IPS DF 6.9 (cell line): ENCODE measurements at regions not wholly inside any gene's neighbourhood (a gene's known extent, or its start where the extent isn't known, plus 50 kb on each side); places are given as distances from the start of the nearest gene placed in this dataset.
"Not testable (repeated sequence)": the region's sequence is repeated elsewhere in the genome, so short reads cannot be mapped to it uniquely, and the experiment has no call there.

Source experiments
- DNase-seq: peaks from one replicate; pipeline ENCODE4 v3.0.0-alpha.2; 2013; ENCODE audit warnings: low read depth, low spot score
- H3K27ac ChIP-seq: one replicate; pipeline ENCODE4 v1.5.1; 2013; ENCODE audit warnings: low read length, control low read depth
- H3K27me3 ChIP-seq: 2 replicates; pipeline ENCODE4 v1.6.1; 2013; ENCODE audit warnings: mild to moderate bottlenecking, low read length; ENCODE audit not compliant: control insufficient read depth, insufficient read depth
- H3K36me3 ChIP-seq: 2 replicates; pipeline ENCODE4 v1.6.1; 2013; ENCODE audit warnings: low read length; ENCODE audit not compliant: control insufficient read depth, insufficient read depth
- H3K4me1 ChIP-seq: 2 replicates; pipeline ENCODE4 v1.6.1; 2013; ENCODE audit warnings: low read length; ENCODE audit not compliant: control insufficient read depth, insufficient read depth
- H3K4me3 ChIP-seq: 2 replicates; pipeline ENCODE4 v1.5.1; 2013; ENCODE audit warnings: mild to moderate bottlenecking, low read length
- H3K9me3 ChIP-seq: 2 replicates; pipeline ENCODE4 v1.6.1; 2013; ENCODE audit warnings: low read length, inconsistent platforms; ENCODE audit not compliant: control insufficient read depth, insufficient read depth
- WGBS: extraction: QIAGEN DNeasy Blood & Tissue Kit; methylation state at CpG from one replicate; pipeline ENCODE4 v1.1.7; 2013; ENCODE audit warnings: mixed read lengths, missing lambda C conversion rate; ENCODE audit not compliant: insufficient read length, insufficient coverage; 5-methylcytosine and 5-hydroxymethylcytosine counted together

- H3K4me1 ChIP-seq: no peaks in the 10 kb centered on the region
- no peaks in the 10 kb centered on the region for H3K9me3 ChIP-seq
- WGBS: no CpG with 5 or more reads among the region's 1 CpG
- no peaks in the 10 kb centered on the region for H3K36me3 ChIP-seq
- no peak overlapping the region for H3K4me3 ChIP-seq
- no peaks in the 10 kb centered on the region; the same call in 1 of the 2 replicates for H3K27me3 ChIP-seq
- no peak for DNase-seq
- H3K27ac ChIP-seq: no peak overlapping the region
These were observed 771.6 kb upstream of the CA10 start for GRCh38 chr17:52930145-52930544.

GRCh38 chr17:52923658-52924057, 765.1 kb upstream of the CA10 start:
- Histone ChIP-seq H3K9me3 (no peaks in the 10 kb centered on the region), H3K4me3 (no peak overlapping the region), H3K36me3 (no peaks in the 10 kb centered on the region), H3K27ac (no peak overlapping the region), H3K4me1 (no peaks in the 10 kb centered on the region), H3K27me3 (no peaks in the 10 kb centered on the region; the same call in 1 of the 2 replicates)
- DNase-seq: no peak
- WGBS: no CpG with 5 or more reads among the region's 1 CpG

GRCh38 chr17:52899235-52899634, 740.7 kb upstream of the CA10 start:
- no CpG with 5 or more reads among the region's 1 CpG for WGBS

GRCh38 chr17:52895272-52895671, 736.8 kb upstream of the CA10 start:
- H3K27ac ChIP-seq: no peak overlapping the region
- H3K9me3 ChIP-seq: no peaks in the 10 kb centered on the region
- H3K4me1 ChIP-seq: no peaks in the 10 kb centered on the region
- WGBS: no CpG with 5 or more reads among the region's 2 CpGs
- H3K4me3 ChIP-seq: no peak overlapping the region
- DNase-seq: no peak
- no peaks in the 10 kb centered on the region for H3K36me3 ChIP-seq
- no peaks in the 10 kb centered on the region for H3K27me3 ChIP-seq

More at GRCh38 chr17:52899235-52899634, 740.7 kb upstream of the CA10 start:
- Histone ChIP-seq H3K27ac (no peak overlapping the region), H3K4me1 (no peaks in the 10 kb centered on the region), H3K4me3 (no peak overlapping the region), H3K27me3 (no peaks in the 10 kb centered on the region), H3K9me3 (no peaks in the 10 kb centered on the region), H3K36me3 (no peaks in the 10 kb centered on the region)
- no peak for DNase-seq

GRCh38 chr17:52892334-52892733, 733.8 kb upstream of the CA10 start:
- Histone ChIP-seq H3K4me3 (no peak overlapping the region), H3K4me1 (no peaks in the 10 kb centered on the region), H3K9me3 (no peaks in the 10 kb centered on the region), H3K27me3 (no peaks in the 10 kb centered on the region), H3K36me3 (no peaks in the 10 kb centered on the region), H3K27ac (no peak overlapping the region)
- no CpG with 5 or more reads among the region's 1 CpG for WGBS
- no peak for DNase-seq

- no peaks in the 10 kb centered on the region for H3K27me3 ChIP-seq
- no peak overlapping the region for H3K4me3 ChIP-seq
- H3K9me3 ChIP-seq: no peaks in the 10 kb centered on the region
- no peak for DNase-seq
- no peaks in the 10 kb centered on the region; the same call in 1 of the 2 replicates for H3K4me1 ChIP-seq
- no CpG with 5 or more reads among the region's 4 CpGs for WGBS
- H3K36me3 ChIP-seq: no peaks in the 10 kb centered on the region
- no peak overlapping the region for H3K27ac ChIP-seq
These were observed 727.4 kb upstream of the CA10 start for GRCh38 chr17:52885882-52886281.

GRCh38 chr17:52883907-52884491, 725.5 kb upstream of the CA10 start:
- not testable (repeated sequence) for DNase-seq, H3K4me3 ChIP-seq, H3K9me3 ChIP-seq, H3K27me3 ChIP-seq, H3K36me3 ChIP-seq, H3K4me1 ChIP-seq, H3K27ac ChIP-seq
- WGBS: no CpG with 5 or more reads among the region's 43 CpGs

- no CpG with 5 or more reads among the region's 3 CpGs for WGBS
- H3K9me3 ChIP-seq: not testable (repeated sequence)
These were observed 688.3 kb upstream of the CA10 start for GRCh38 chr17:52846767-52847166.

GRCh38 chr17:52841971-52842370, 683.5 kb upstream of the CA10 start:
- WGBS: no CpG with 5 or more reads among the region's 12 CpGs

More at GRCh38 chr17:52846767-52847166, 688.3 kb upstream of the CA10 start:
- H3K27me3 ChIP-seq, H3K4me1 ChIP-seq, H3K4me3 ChIP-seq, H3K27ac ChIP-seq, H3K36me3 ChIP-seq, DNase-seq: not testable (repeated sequence)

GRCh38 chr17:52837492-52837891, 679.0 kb upstream of the CA10 start:
- Histone ChIP-seq H3K36me3 (no peaks in the 10 kb centered on the region), H3K27ac (no peak overlapping the region), H3K4me3 (no peak overlapping the region), H3K27me3 (no peaks in the 10 kb centered on the region), H3K9me3 (no peaks in the 10 kb centered on the region), H3K4me1 (no peaks in the 10 kb centered on the region)
- no peak for DNase-seq
- WGBS: no CpG with 5 or more reads among the region's 3 CpGs

More at GRCh38 chr17:52841971-52842370, 683.5 kb upstream of the CA10 start:
- no peaks in the 10 kb centered on the region for H3K9me3 ChIP-seq
- DNase-seq: no peak
- no peak overlapping the region for H3K27ac ChIP-seq
- H3K4me1 ChIP-seq: no peaks in the 10 kb centered on the region
- no peak overlapping the region for H3K4me3 ChIP-seq
- H3K36me3 ChIP-seq: no peaks in the 10 kb centered on the region
- H3K27me3 ChIP-seq: no peaks in the 10 kb centered on the region

- DNase-seq: no peak
- no peak overlapping the region for H3K27ac ChIP-seq
- H3K4me3 ChIP-seq: no peak overlapping the region
- no peaks in the 10 kb centered on the region for H3K4me1 ChIP-seq
- H3K27me3 ChIP-seq: no peaks in the 10 kb centered on the region
- H3K36me3 ChIP-seq: no peaks in the 10 kb centered on the region
- H3K9me3 ChIP-seq: no peaks in the 10 kb centered on the region
- WGBS: no CpG with 5 or more reads among the region's 1 CpG
These were observed 673.0 kb upstream of the CA10 start for GRCh38 chr17:52831536-52831935.
